Esophagus squamous epithelium (tissue), 4 donors: ENCODE measurements at regions not wholly inside any gene's neighbourhood (a gene's known extent, or its start where the extent isn't known, plus 50 kb on each side); places are given as distances from the start of the nearest gene placed in this dataset.

ENCODE experiments used
- CTCF ChIP-seq, 6 experiments: fragments of 450-650 bp in 4 of 6; fragments of 200-600 bp in 2 of 6; sonication (generic) in 2 of 6; IDR thresholded peaks; one replicate each; pipeline ENCODE4 v1.5.1; 2016 to 2019; ENCODE audit warnings: antibody characterized with exemption in 6 of 6, mild to moderate bottlenecking in 4 of 6, moderate library complexity in 4 of 6
- POLR2A ChIP-seq, 4 donors: fragments of 450-650 bp; IDR thresholded peaks; one replicate each; pipeline ENCODE4 v1.6.1; 2017; ENCODE audit warnings: antibody characterized with exemption in 4 of 4, mild to moderate bottlenecking in 4 of 4, moderate library complexity in 3 of 4

GRCh38 chr9:38211002-38211401, 142.0 kb upstream of the SHB start:
- TF ChIP-seq CTCF (IDR thresholded peaks at IDR 0.05) (no peak), POLR2A (IDR thresholded peaks at IDR 0.05) (no peak)
